HG03571 (cell line): ENCODE measurements at regions not wholly inside any gene's neighbourhood (a gene's known extent, or its start where the extent isn't known, plus 50 kb on each side); places are given as distances from the start of the nearest gene placed in this dataset.

Experiments used
- ATAC-seq: cut with Tn5 transposase; IDR thresholded peaks from one replicate; pipeline ENCODE4 v1.9.1; 2021; ENCODE audit not compliant: unreplicated experiment

- no peak for ATAC-seq
Observed at GRCh38 chr3:43183456-43183855, 77.6 kb upstream of the POMGNT2 start.

- ATAC-seq = peak; percentile 48
Observed at GRCh38 chr3:43181202-43181821, 75.4 kb upstream of the POMGNT2 start.

- ATAC-seq = no peak
Observed at GRCh38 chr3:43180694-43181093, 74.8 kb upstream of the POMGNT2 start.

- ATAC-seq = no peak
Observed at GRCh38 chr3:43180027-43180426, 74.1 kb upstream of the POMGNT2 start.

GRCh38 chr3:43178891-43179366 lies 73.0 kb upstream of the POMGNT2 start:
- no peak for ATAC-seq

GRCh38 chr3:43177085-43177484 lies 71.2 kb upstream of the POMGNT2 start:
- no peak for ATAC-seq

- no peak for ATAC-seq
Observed at GRCh38 chr3:43176666-43177065, 70.8 kb upstream of the POMGNT2 start.

GRCh38 chr3:43175541-43175940 lies 69.7 kb upstream of the POMGNT2 start:
- ATAC-seq = no peak

- no peak for ATAC-seq
Observed at GRCh38 chr3:43173949-43174348, 68.1 kb upstream of the POMGNT2 start.

GRCh38 chr3:43171748-43172147 lies 65.9 kb upstream of the POMGNT2 start:
- ATAC-seq = no peak

GRCh38 chr3:43170553-43170952 lies 64.7 kb upstream of the POMGNT2 start:
- no peak for ATAC-seq

GRCh38 chr3:43169987-43170386 lies 64.1 kb upstream of the POMGNT2 start:
- no peak for ATAC-seq

GRCh38 chr3:43166406-43166805 lies 60.5 kb upstream of the POMGNT2 start:
- no peak for ATAC-seq

- ATAC-seq = no peak
Observed at GRCh38 chr3:43165786-43166185, 59.9 kb upstream of the POMGNT2 start.

GRCh38 chr3:43163895-43164493 lies 58.1 kb upstream of the POMGNT2 start:
- no peak for ATAC-seq

GRCh38 chr3:43162230-43163084 lies 56.6 kb upstream of the POMGNT2 start:
- ATAC-seq = no peak

- no peak for ATAC-seq
Observed at GRCh38 chr3:43161684-43162229, 55.9 kb upstream of the POMGNT2 start.

GRCh38 chr3:43160664-43161063 lies 54.8 kb upstream of the POMGNT2 start:
- ATAC-seq = no peak

- no peak for ATAC-seq
Observed at GRCh38 chr3:43159876-43160255, 54.0 kb upstream of the POMGNT2 start.

- no peak for ATAC-seq
Observed at GRCh38 chr3:43159131-43159875, 53.4 kb upstream of the POMGNT2 start.
